GM18909 (cell line): ENCODE measurements at regions not wholly inside any gene's neighbourhood (a gene's known extent, or its start where the extent isn't known, plus 50 kb on each side); places are given as distances from the start of the nearest gene placed in this dataset.
"Not testable (repeated sequence)": the region's sequence is repeated elsewhere in the genome, so short reads cannot be mapped to it uniquely, and the experiment has no call there.

ENCODE experiments used
- ATAC-seq: cut with Tn5 transposase; IDR thresholded peaks from one replicate; pipeline ENCODE4 v1.9.1; 2021; ENCODE audit warnings: mild to moderate bottlenecking; ENCODE audit not compliant: unreplicated experiment, poor library complexity

DNA sequence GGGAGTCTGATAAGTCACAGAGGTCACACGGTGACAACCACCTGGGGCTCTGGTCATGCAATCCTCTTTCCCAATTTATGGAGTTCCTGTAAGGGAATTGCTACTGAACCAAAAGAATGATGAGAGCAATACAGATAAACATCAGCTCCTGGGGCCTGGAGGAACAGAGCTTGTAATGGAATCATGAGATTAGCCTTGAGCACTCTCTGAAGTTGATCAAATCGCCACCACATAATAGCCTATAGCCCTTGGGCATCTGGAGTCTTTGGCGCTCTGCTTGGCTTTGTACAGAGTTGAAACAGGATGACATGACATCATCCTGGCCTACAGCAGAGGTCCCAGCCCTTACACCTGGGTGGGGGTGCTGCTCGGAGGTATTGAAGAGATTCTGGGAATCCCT lies 154.3 kb upstream of the DTNBP1 start:
- no peak for ATAC-seq

DNA sequence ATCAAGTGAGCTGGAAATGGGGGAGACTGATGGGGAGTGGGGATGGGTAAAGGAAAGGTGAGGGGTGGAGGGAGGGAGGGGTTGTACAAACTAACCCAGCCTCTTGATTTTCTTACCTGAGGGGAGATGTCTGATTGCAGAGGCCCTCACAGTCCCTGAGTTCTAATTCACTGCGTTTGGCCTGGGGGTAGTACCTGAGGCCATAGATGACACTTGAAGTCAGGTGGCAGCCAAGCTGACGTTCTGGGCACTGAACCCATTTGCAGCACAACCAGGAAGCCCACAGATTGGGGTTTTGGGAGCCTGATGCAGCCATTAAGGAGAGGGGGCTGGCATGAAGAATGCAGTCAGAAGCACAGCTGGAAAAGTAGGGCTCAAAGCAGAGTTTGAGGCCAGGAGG lies 153.8 kb upstream of the DTNBP1 start:
- no peak for ATAC-seq

DNA sequence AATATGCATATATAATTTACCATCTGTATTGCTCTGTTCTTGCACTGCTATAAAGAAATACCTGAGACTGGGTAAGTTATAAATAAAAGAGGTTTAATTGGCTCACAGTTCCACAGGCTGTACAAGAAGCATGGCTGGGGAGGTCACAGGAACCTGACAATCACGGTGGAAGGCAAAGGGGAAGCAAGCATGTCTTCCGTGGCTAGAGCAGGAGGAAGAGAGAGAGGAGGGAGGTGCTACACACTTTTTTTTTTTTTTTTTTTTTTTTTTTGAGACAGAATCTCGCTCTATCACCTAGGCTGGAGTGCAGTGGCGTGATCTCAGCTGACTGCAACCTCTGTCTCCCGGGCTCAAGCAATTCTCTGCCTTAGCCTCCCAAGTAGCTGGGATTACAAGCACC lies 150.9 kb upstream of the DTNBP1 start:
- not testable (repeated sequence) for ATAC-seq

DNA sequence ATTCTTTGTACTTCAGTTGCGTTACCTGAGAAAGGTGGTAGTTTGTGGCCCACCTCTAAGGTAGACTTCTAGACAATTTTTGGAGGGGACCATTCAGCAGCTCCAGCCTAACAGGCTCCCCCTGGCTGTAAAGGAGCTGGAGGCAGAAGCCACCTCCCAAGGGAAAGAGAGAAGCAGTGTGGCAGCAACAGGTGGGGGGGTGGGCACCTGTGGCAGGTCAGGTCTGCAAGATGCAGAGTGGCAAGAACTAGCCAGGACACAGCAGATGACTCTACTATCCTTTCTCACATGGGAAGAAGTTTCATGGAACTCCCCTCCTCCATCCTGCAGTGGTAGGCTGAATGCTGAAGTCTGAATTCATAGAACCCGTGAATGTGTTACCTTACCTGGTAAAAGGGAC lies 148.3 kb upstream of the DTNBP1 start:
- ATAC-seq, result no peak

DNA sequence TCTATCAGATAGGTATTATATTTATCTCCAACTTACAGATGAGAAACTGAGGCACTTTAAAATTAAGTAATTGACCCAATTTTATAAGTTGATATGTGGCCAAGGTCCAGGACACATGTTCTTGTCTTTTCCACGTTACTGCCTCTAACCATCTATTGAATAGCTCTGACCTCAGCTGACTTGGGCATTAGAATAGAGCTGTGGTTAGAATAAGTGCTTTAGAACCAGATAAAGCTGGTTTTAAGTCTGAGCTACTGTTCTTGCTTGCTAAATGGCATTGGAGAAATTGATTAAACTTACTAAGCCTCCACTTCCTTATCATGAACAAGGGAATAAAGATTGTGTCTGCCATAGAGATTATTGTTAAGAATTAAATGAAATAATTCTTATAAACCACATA lies 147.8 kb upstream of the DTNBP1 start:
- no peak for ATAC-seq

DNA sequence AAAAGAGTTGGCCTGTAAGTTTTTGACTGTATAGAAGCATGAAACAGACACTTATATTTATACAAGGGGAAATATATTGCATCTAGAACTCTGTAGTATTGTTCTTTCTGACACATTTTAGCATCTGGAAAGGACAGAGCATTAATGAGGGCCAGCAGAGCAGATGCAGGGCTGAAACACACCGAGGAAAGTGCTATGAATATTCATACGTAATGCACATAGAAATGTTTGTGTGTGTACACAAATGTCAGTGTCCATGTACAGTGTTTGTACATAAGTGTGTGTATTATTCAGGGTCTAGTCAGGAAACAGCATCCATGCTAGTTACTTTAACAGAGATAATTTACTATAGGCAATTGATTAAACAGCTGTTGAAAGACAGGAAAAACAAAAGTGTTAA lies 146.5 kb upstream of the DTNBP1 start:
- no peak for ATAC-seq

DNA sequence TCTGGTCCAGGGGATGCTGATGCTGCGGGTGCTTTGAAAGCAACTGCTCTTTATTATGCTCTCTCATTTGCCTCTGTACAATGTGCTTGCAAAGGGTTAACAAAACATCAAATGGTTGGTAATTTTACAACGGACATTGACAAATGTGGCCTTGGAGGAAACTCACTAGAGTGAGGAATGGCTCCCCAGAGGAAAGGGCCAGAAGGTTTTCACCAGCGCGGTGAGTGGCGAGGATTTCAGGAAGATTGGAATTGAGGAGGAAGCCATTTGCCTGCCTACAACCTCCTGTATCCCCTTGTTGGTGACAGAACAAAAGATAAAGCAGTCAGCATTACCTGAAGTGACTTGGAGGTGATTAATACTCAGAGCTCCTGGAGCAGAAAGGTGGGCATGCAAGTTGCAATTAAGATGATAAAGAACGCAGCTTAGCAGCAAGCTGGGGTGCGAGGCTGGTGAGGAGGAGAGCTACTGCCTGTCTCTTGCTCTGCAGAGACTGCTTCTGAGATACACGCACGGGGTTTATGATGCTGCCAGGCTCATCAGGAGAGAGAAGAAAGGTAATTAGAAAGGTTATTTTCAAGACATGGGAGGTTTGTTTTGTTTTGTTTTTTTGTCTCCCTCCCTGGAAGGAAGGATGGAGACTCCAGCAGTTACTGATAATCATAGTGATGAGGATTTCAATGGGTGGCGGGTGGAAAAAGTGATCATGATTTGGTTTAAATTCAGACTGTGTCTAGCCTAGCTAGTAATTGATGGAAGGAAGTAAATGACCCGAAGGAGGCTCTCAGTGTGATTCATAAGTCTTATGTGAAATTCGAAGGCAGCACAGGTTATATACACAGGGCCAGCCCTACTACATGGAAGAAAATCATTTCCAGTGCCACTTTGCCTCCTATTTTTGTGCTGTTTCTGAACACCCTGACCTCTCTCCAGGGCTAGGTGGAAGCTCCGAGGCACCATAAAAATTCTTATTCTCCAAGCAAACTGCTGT lies 141.6 kb upstream of the DTNBP1 start:
- no peak for ATAC-seq

DNA sequence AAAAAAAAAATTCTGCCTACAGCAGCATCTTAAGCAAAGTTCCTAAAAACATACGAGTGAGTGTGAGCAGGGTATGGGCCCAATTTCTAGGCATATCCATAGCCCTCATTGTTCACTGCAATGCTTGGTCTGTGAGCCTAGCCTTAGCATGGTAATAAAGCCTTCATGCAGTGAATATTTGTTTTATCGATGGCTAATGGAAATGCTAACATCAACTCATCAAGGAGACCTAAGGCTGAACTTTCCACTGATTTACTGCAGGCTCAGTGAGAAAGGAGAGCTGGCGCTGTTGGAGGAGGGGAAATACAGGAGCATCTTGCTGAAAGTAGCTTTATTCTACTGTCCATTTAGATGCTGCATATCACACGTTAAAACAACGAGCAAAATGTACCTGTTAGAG lies 139.6 kb upstream of the DTNBP1 start:
- ATAC-seq, result no peak

DNA sequence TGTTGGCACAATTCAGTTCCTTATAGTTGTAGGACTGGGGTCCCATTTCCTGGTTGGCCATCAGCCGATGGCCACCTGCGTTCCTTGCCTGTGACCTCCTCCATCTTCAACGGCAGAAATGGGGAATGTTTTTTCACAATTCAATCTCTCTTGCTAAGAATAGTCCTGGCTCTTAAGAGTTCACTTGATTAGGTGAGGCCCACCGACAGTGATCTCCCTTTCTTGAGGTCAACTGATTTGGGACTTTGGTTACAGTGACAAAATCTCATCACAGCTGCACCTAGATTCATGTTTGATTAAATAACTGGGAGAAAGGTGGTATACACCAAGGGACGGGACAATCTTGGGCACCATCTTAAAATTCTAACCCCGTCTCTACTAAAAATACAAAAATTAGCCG lies 139.1 kb upstream of the DTNBP1 start:
- ATAC-seq, result no peak

DNA sequence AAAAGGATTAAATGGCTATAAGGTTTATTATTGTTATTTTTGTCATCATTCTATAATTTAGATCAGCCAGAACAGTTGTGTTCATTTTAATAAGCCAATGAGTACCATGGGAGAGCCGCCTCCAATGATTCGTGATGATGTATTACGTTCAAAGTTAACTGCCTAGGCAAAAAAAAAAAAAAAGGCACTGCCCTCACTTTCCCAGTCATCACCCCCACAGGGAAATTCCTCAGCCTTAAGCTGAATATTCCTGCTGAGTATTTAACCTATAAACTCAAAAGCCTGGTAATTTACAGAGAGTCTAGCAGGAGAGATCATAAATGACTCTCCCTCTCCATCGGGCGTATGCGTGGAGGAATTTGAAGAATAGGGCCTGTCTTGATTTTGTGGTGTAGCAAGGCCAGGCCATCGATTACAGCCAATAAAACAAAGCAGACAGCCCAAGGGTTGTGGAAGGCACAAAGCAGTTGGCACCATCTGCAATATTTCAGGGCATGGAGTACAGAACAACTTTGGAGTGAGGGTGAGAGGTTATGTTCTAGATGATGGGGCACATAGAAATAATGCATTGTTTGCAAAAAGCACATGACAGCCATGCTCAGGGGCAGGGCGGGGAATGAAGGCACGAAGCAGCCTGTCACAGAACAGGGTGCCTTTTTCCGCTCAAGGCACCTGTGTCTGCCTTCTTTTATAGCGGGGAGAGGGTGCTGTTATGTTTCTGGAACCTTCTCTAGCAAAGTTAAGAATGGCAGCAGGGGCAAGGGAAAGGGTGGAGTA lies 138.2 kb upstream of the DTNBP1 start:
- no peak for ATAC-seq

DNA sequence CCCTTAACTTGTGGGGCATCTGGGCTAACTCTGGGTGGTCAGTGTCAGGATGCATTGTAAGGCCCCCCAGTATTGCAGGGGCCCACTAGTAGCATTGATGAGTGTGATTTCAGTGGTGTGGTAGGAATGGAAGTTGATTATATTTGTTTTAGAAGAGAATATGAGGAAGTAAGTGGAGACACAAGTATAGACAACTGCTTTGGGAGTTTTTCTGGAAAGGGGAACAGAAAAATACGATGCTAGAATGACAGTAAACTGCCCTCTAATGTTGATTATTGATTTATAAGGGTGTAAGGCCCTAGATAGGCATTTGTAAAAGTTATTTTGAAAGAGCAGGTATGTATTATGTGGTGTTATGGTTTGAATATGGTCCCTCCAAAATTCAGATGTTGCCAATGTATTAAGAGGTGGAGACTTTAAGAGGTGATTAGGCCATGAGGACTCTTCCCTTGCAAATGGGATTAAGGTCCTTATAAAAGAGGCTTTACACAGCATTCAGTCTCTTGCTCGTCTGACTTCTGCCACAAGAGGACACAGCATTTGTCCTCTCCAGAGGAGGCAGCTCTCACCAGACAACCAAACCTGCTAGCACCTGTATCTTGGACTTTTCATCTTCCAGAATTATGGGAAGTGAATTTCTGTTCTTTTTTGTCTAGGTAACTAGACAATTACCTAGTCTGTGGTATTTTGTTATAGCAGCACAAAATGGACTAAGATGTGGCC lies 135.9 kb upstream of the DTNBP1 start:
- no peak for ATAC-seq

DNA sequence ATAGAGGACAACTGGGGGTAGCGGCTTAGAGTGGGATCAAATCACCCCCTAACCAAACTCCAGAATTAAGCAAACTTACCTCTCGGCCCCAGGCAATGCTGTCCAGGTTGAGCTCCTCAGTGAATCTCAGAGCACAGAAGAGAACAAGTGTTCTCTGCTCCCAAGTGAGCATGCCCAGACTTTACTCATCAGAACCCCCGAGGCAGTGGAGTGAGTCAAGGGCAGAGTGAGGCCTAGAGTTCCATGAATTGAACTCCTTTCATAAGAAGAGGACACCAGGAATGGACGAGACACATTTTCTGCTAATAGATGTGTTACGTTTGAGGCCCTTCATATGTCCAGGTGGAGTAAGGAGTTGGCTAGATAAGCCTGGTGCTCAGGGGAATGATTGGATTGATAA lies 134.0 kb upstream of the DTNBP1 start:
- no peak for ATAC-seq

DNA sequence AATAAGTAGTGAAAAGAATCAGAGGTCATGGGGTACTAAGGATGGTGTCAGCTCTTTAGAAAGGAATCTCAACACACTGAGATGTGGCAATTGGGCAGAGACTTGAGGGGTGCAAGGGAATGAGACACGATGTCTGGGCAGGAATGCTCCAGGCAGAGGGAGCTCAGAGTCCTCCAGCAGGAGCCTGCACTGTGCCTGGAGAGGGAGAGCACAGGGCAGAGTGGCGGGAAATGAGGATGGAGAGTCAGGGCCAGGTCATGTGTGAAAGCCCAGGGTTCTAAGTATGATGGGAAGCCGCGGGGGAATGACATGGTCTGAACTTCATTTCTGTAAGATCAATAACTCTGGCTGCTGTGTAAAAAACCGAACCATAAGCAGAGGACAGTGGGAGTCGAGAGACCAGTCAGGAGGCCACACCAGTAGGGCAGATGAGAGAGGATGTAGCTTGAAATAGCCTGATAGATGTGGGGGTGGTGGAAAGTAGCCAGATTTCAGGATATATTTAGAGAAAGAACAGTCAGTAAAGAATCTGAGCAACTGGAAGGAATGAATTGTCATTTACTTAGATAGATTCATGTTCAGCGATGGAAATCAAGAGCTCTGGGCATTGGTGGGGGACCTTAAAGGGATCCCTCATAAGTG lies 133.4 kb upstream of the DTNBP1 start:
- ATAC-seq, result no peak

DNA sequence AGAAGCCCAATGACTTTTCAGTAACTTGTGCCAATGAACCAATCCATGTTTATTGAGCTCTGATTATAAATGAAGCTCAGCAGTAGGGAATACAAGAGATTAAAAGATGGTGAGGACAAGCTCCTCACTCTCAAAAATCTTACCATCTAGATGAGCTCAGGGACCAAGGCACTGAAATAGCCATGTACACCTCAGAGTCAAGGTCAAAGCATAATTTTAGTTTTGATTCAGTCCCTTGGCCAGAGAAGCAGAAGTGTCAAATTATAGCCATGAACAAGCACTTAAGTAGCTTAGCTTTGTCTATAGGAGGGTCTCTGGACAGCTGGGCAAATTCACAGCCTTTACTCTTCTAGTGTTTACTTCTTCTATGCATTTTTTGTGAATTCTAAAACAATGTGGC lies 131.0 kb upstream of the DTNBP1 start:
- no peak for ATAC-seq

DNA sequence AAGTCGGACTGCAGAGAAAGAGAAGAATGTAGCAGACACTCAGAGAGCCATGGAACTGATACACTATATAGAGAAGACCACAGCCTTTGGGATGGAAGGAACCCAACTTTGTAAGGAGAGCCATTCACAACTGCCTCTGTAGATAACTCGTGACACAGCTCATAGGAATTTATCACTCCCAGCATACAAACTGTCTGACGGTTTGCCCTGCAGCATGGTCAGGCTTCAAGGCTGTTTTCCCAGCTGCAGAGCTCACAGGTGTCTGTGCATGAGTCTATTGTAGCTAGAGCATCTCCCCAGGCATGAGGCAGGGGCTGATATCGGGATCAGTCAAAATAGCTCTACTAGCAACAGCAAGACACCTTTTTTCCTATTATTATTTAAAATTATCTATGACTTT lies 130.5 kb upstream of the DTNBP1 start:
- no peak for ATAC-seq

DNA sequence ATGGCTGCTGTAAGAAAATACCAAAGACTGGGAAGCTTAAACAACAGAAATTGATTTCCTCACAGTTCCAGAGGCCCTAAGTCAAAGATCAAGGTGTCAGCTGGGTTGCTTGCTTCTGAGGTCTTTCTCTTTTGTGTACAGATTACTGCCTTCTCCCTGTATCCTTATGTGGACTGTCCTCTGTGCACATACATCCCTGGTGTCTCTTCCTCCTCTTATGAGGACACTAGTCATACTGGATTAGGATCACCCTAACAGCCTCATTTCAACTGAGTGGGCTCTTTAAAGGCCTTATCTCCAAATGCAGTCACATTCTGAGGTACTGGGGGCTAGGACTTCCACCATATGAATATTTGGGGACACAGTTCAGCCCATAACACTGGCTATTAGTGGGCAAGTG lies 130.0 kb upstream of the DTNBP1 start:
- no peak for ATAC-seq

DNA sequence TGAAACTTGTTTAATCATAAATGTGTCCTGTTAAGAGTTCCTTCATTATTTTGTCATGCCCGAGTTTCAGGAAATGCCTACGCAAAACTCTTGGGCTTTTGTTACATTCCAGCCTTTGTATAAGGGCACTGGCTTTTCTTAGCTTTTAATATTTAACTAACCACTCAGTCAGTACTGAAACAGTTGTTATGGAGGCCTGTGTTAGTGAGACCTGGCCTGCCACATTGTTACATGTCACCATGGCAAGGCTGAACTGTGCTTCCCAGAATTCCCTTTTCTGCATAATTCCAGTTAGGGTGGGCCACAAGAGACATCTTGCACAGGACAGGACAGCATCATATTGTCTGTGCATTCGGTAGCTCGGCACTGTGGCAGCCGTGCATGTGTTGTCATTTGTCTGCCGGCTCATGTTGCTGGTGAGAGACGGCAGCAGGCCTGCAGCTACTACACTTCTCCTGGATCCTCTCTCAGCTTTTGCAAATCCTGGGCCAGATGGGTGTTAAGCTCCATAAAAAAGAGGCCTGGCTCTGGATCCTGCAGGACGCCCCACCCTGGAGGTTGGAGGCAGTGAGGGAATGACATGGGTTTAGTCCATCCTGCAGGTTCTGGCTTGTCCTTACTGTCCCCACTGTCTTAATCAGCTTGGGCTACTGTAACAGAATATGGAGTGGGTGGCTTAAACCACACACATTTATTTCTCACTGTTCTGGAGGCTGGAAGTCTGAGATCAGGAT lies 128.8 kb upstream of the DTNBP1 start:
- ATAC-seq, result no peak

DNA sequence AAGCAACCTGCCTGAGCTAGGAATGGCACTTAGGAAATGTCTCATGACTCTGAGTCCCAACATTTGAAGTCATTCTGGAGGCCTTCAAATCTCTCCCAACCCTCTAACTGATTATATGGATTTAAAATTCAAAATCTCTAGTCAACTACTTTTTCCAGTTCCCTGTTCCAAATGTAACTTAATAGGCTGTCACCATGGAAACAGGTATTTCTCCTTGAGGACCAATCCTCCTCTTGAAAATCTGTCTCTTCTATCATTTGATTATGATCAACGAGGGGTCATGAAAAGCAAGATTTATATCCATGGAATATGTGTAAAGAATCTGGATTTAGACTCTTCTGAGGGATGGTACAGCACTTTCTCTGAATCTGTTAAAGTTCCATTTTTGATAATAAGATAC lies 127.3 kb upstream of the DTNBP1 start:
- ATAC-seq, result no peak

DNA sequence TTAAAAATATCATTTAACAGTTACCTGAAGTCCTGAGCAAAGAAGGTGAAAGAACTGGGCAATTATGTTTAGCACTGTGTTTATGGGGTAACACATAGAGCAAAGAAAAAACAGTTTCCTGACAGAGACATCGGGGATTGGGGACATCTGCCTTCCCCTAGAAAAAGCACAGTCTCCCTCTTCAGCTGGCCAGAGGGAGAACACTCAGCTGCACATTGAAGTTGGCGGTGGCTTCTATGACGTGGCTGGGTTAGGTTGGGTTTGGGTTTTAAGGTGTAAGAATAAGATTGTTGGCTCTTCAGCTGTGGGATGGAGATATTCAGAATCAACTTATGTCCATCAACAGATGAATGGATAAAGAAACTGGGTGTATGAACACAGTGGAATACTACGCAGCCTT lies 124.0 kb upstream of the DTNBP1 start:
- ATAC-seq, result no peak

DNA sequence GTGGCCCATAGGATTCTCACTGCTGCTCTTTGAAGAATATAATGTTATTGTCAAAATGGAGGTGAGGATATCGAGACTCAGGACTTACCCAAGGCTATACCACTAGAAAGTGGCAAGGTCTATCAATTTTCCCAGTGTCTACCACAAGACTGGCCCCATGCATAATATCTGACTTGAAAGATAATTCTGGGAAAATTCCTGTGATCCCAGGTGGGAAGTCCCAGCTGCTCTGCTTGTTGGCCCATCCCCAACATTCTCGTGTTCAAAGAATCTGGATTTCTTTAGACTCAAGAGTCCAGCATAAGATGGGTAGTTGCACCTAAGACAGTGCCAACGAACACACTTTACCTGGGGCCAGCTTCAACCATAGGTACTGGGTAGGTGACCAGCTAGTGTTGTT lies 120.7 kb upstream of the DTNBP1 start:
- ATAC-seq, result no peak
